PFSK-1 (cell line): ENCODE measurements at regions not wholly inside any gene's neighbourhood (a gene's known extent, or its start where the extent isn't known, plus 50 kb on each side); places are given as distances from the start of the nearest gene placed in this dataset.

Experiments used
- FOXP2 ChIP-seq: optimal IDR thresholded peaks from 2 replicates; pipeline ENCODE3; 2011; ENCODE audit warnings: borderline replicate concordance, control low read depth, inconsistent platforms; ENCODE audit not compliant: insufficient read depth; ENCODE audit errors: extremely low read length, extremely low read depth
- POLR2AphosphoS5 ChIP-seq: IDR thresholded peaks from 2 replicates; pipeline ENCODE4 v1.6.1; 2012; ENCODE audit warnings: low read depth, mild to moderate bottlenecking, control low read depth, low read length, moderate library complexity
- SIN3A ChIP-seq: IDR thresholded peaks from 2 replicates; pipeline ENCODE4 v1.6.1; 2012; ENCODE audit warnings: mild to moderate bottlenecking, low read length, moderate library complexity, borderline replicate concordance; ENCODE audit not compliant: insufficient read depth
- TAF1 ChIP-seq: IDR thresholded peaks from 2 replicates; pipeline ENCODE4 v1.6.1; 2012; ENCODE audit warnings: low read length, control low read depth, borderline replicate concordance; ENCODE audit not compliant: insufficient read depth
- TF ChIP-seq, protein P1 (sequence below), 2 experiments: IDR thresholded peaks; 2 replicates each; pipeline versions ENCODE4 v1.6.1 to v1.8.0; 2011 to 2012; ENCODE audit warnings: low read depth in 2 of 2, low read length in 2 of 2, control low read depth in 1 of 2, inconsistent platforms in 1 of 2, mild to moderate bottlenecking in 1 of 2, moderate library complexity in 1 of 2; ENCODE audit not compliant: insufficient read depth in 1 of 2

- TF ChIP-seq, protein P1, sequence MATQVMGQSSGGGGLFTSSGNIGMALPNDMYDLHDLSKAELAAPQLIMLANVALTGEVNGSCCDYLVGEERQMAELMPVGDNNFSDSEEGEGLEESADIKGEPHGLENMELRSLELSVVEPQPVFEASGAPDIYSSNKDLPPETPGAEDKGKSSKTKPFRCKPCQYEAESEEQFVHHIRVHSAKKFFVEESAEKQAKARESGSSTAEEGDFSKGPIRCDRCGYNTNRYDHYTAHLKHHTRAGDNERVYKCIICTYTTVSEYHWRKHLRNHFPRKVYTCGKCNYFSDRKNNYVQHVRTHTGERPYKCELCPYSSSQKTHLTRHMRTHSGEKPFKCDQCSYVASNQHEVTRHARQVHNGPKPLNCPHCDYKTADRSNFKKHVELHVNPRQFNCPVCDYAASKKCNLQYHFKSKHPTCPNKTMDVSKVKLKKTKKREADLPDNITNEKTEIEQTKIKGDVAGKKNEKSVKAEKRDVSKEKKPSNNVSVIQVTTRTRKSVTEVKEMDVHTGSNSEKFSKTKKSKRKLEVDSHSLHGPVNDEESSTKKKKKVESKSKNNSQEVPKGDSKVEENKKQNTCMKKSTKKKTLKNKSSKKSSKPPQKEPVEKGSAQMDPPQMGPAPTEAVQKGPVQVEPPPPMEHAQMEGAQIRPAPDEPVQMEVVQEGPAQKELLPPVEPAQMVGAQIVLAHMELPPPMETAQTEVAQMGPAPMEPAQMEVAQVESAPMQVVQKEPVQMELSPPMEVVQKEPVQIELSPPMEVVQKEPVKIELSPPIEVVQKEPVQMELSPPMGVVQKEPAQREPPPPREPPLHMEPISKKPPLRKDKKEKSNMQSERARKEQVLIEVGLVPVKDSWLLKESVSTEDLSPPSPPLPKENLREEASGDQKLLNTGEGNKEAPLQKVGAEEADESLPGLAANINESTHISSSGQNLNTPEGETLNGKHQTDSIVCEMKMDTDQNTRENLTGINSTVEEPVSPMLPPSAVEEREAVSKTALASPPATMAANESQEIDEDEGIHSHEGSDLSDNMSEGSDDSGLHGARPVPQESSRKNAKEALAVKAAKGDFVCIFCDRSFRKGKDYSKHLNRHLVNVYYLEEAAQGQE (IDR thresholded peaks at IDR 0.05; ENCODE audit: insufficient read depth in 1 of 2, low read depth in 2 of 2, low read length in 2 of 2): no peak
- TF ChIP-seq TAF1: no peak
- no peak for TF ChIP-seq SIN3A
- no peak for TF ChIP-seq POLR2AphosphoS5
- no peak for TF ChIP-seq FOXP2
These were observed 498.0 kb upstream of the PROK2 start for GRCh38 chr3:72282918-72283317.
